HCT116 (cell line): ENCODE measurements at regions not wholly inside any gene's neighbourhood (a gene's known extent, or its start where the extent isn't known, plus 50 kb on each side); places are given as distances from the start of the nearest gene placed in this dataset.

ENCODE experiments used
- ATAC-seq: fragments of 200-7000 bp; cut with Tn5 transposase; 2 replicates; pipeline ENCODE4 v1.9.1; 2020; ENCODE audit warnings: mild to moderate bottlenecking, moderate library complexity
- BruUV-seq: library from RNA; stranded (reverse); fragments of 400-500 nt; replicated peaks from 2 replicates; lab custom pipeline; 2021; lab: Mats Ljungman, UMichigan
- CTCF ChIA-PET: fragments of 300-600 bp; sonication (Branson Sonifier 250); formaldehyde crosslinking; loops from one replicate; lab custom pipeline; 2021; ENCODE audit warnings: antibody characterized with exemption; lab: Charles Lee
- POLR2A ChIA-PET: fragments of 300-600, 350-600 bp; sonication (Branson Sonifier 250); formaldehyde crosslinking; loops from one replicate; lab custom pipeline; 2021; ENCODE audit warnings: antibody characterized with exemption; lab: Charles Lee
- RAD21 ChIA-PET, 2 experiments: fragments of 300-600 bp; sonication (Branson Sonifier 250); formaldehyde crosslinking; loops; one replicate each; lab custom pipeline; 2023; ENCODE audit warnings: low total read pairs in 2 of 2; ENCODE audit not compliant: uncharacterized antibody in 2 of 2, unreplicated experiment in 2 of 2, low non-redundant PET in 1 of 2; lab: Charles Lee
- DNase-seq: peaks from one replicate; pipeline ENCODE4 v3.0.0-alpha.2; 2010; ENCODE audit warnings: low read depth, low spot score
- H2AFZ ChIP-seq: fragments of 200-600 bp; shearing (Covaris generic), sonication (generic); 2 replicates; pipeline ENCODE4 v1.6.1; 2017; ENCODE audit warnings: low read depth, mixed run types, mixed read lengths, antibody characterized with exemption, low read length; ENCODE audit not compliant: poor library complexity, severe bottlenecking
- H3K27ac ChIP-seq: 2 replicates; pipeline ENCODE4 v1.5.1; 2012; ENCODE audit warnings: low read depth, low read length
- H3K27me3 ChIP-seq: fragments of 200-600 bp; sonication (generic); 2 replicates; pipeline ENCODE4 v1.6.1; 2016; ENCODE audit warnings: mixed run types, low read length, mixed read lengths; ENCODE audit not compliant: insufficient read depth
- H3K36me3 ChIP-seq, 2 experiments: fragments of 200-500 bp in 1 of 2; fragments of 200-600 bp in 1 of 2; sonication (Bioruptor generic) in 1 of 2; sonication (generic) in 1 of 2; 2 replicates each; pipeline versions ENCODE4 v1.5.1 to v1.6.1; 2014 to 2016; ENCODE audit warnings: low read length in 2 of 2, inconsistent platforms in 1 of 2, mixed read lengths in 1 of 2, mixed run types in 1 of 2; ENCODE audit not compliant: insufficient read depth in 2 of 2, control insufficient read depth in 1 of 2
- H3K4me1 ChIP-seq, 2 experiments: fragments of 200-600 bp in 1 of 2; sonication (generic) in 1 of 2; 2 replicates each; pipeline versions ENCODE4 v1.5.1 to v1.6.1; 2012 to 2017; ENCODE audit warnings: low read length in 2 of 2, inconsistent platforms in 1 of 2, mild to moderate bottlenecking in 1 of 2, mixed read lengths in 1 of 2, mixed run types in 1 of 2, moderate library complexity in 1 of 2; ENCODE audit not compliant: insufficient read depth in 2 of 2, control insufficient read depth in 1 of 2
- H3K4me2 ChIP-seq: fragments of 200-600 bp; sonication (generic); 2 replicates; pipeline ENCODE4 v1.6.1; 2017; ENCODE audit warnings: mixed run types, low read length, mixed read lengths
- H3K4me3 ChIP-seq, 2 experiments: fragments of 200-600 bp in 1 of 2; sonication (generic) in 1 of 2; replicated peaks in 1 of 2; 2 replicates each; pipeline ENCODE4 v1.5.1; 2011 to 2016; ENCODE audit warnings: low read length in 2 of 2, control low read depth in 1 of 2, low read depth in 1 of 2, mild to moderate bottlenecking in 1 of 2, mixed read lengths in 1 of 2, mixed run types in 1 of 2
- H3K79me2 ChIP-seq: fragments of 200-600 bp; sonication (generic); 2 replicates; pipeline ENCODE4 v1.6.1; 2017; ENCODE audit warnings: mild to moderate bottlenecking, mixed run types, low read length, moderate library complexity, mixed read lengths; ENCODE audit not compliant: insufficient read depth
- H3K9ac ChIP-seq: fragments of 200-600 bp; sonication (generic); 2 replicates; pipeline ENCODE4 v1.6.1; 2016; ENCODE audit warnings: low read length, mixed read lengths
- H3K9me2 ChIP-seq: fragments of 200-600 bp; sonication (generic), shearing (Covaris generic); 2 replicates; pipeline ENCODE4 v1.6.1; 2017; ENCODE audit warnings: mixed run types, mild to moderate bottlenecking, moderate library complexity; ENCODE audit not compliant: insufficient read depth
- H3K9me3 ChIP-seq, 2 experiments: fragments of 200-500 bp in 1 of 2; fragments of 200-600 bp in 1 of 2; sonication (Bioruptor generic) in 1 of 2; sonication (generic) in 1 of 2; 2 replicates each; pipeline ENCODE4 v1.6.1; 2014 to 2017; ENCODE audit warnings: low read length in 2 of 2, mixed read lengths in 2 of 2, inconsistent platforms in 1 of 2, low read depth in 1 of 2, mild to moderate bottlenecking in 1 of 2, mixed run types in 1 of 2, moderate library complexity in 1 of 2; ENCODE audit not compliant: control insufficient read depth in 1 of 2, insufficient read depth in 1 of 2
- H4K20me1 ChIP-seq: fragments of 200-600 bp; sonication (generic), shearing (Covaris generic); 2 replicates; pipeline ENCODE4 v1.6.1; 2017; ENCODE audit warnings: mixed run types, mild to moderate bottlenecking, moderate library complexity; ENCODE audit not compliant: insufficient read depth
- ATF3 ChIP-seq: IDR thresholded peaks from 2 replicates; pipeline ENCODE4 v1.6.1; 2012
- CBX3 ChIP-seq: IDR thresholded peaks from 2 replicates; pipeline ENCODE4 v1.6.1; 2012; ENCODE audit warnings: low read depth
- ELF1 ChIP-seq: IDR thresholded peaks from 2 replicates; pipeline ENCODE4 v1.6.1; 2012; ENCODE audit warnings: low read depth, borderline replicate concordance
- EZH2 ChIP-seq: fragments of 200-600 bp; sonication (generic); IDR thresholded peaks from 2 replicates; pipeline ENCODE4 v1.6.1; 2017; ENCODE audit warnings: antibody characterized with exemption, mixed run types
- FOSL1 ChIP-seq: IDR thresholded peaks from 2 replicates; pipeline ENCODE4 v1.6.1; 2012; ENCODE audit warnings: low read depth
- JUND ChIP-seq: IDR thresholded peaks from 2 replicates; pipeline ENCODE4 v1.6.1; 2012
- POLR2AphosphoS5 ChIP-seq: IDR thresholded peaks from 2 replicates; pipeline ENCODE4 v1.6.1; 2011; ENCODE audit warnings: mild to moderate bottlenecking, low read depth, low read length, moderate library complexity
- SIN3A ChIP-seq: IDR thresholded peaks from 2 replicates; pipeline ENCODE4 v1.6.1; 2012; ENCODE audit warnings: low read depth
- SP1 ChIP-seq: IDR thresholded peaks from 2 replicates; pipeline ENCODE4 v1.6.1; 2012; ENCODE audit warnings: low read depth
- YY1 ChIP-seq: IDR thresholded peaks from 2 replicates; pipeline ENCODE4 v1.6.1; 2011; ENCODE audit warnings: low read length, low read depth, moderate library complexity, mild to moderate bottlenecking; ENCODE audit not compliant: insufficient replicate concordance; ENCODE audit errors: extremely low read depth
- ZBTB33 ChIP-seq: IDR thresholded peaks from 2 replicates; pipeline ENCODE4 v1.6.1; 2011; ENCODE audit warnings: mild to moderate bottlenecking, low read length, moderate library complexity; ENCODE audit not compliant: insufficient replicate concordance; ENCODE audit errors: extremely low read depth
- intact Hi-C: fragments of 100-400 bp; cut with micrococcal nuclease; formaldehyde crosslinking; loops from 2 replicates; pipeline ENCODE4 v1.10.0; 2022
- TF ChIP-seq, protein P1 (sequence below): IDR thresholded peaks from 2 replicates; pipeline ENCODE4 v1.6.1; 2012; ENCODE audit warnings: low read depth
- TF ChIP-seq, protein P2 (sequence below), 3 experiments: fragments of 200-600 bp in 1 of 3; sonication (generic) in 1 of 3; IDR thresholded peaks in 2 of 3; conservative IDR thresholded peaks in 1 of 3; 2 replicates each; pipeline ENCODE4 v1.5.1; 2012 to 2017; ENCODE audit warnings: low read depth in 2 of 3, low read length in 2 of 3, antibody characterized with exemption in 1 of 3, borderline replicate concordance in 1 of 3, control low read depth in 1 of 3, mild to moderate bottlenecking in 1 of 3, mixed read lengths in 1 of 3, mixed run types in 1 of 3, moderate library complexity in 1 of 3; ENCODE audit not compliant: insufficient read depth in 1 of 3
- TF ChIP-seq, protein P3 (sequence below): IDR thresholded peaks from 2 replicates; pipeline ENCODE4 v1.6.1; 2012

DNA sequence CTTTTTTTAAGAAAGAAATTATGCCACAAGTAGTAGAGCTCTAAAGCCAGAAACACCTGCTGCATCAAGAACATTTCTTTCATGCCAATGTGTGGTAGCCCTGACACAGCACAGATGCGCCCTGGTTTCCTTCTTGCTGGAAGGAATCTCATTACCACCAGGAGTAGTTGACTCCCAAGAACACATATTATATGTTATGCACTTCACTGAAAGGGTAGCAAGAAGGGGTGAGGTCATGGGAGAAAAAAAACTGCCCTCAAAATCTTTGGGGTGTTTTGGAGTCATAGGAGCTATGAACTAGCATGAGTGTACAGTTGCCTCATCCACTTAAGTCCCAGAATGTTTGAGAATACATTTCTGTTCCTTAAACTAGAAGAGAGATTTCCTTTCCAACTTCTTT, 185.8 kb upstream of the C1QTNF7 start:
- Histone ChIP-seq H3K4me3 (no peak overlapping the region), H2AFZ (no peak overlapping the region), H3K36me3 (no peaks in the 10 kb centered on the region)
- no TSS peak for BruUV-seq
- TF ChIP-seq, protein P1, sequence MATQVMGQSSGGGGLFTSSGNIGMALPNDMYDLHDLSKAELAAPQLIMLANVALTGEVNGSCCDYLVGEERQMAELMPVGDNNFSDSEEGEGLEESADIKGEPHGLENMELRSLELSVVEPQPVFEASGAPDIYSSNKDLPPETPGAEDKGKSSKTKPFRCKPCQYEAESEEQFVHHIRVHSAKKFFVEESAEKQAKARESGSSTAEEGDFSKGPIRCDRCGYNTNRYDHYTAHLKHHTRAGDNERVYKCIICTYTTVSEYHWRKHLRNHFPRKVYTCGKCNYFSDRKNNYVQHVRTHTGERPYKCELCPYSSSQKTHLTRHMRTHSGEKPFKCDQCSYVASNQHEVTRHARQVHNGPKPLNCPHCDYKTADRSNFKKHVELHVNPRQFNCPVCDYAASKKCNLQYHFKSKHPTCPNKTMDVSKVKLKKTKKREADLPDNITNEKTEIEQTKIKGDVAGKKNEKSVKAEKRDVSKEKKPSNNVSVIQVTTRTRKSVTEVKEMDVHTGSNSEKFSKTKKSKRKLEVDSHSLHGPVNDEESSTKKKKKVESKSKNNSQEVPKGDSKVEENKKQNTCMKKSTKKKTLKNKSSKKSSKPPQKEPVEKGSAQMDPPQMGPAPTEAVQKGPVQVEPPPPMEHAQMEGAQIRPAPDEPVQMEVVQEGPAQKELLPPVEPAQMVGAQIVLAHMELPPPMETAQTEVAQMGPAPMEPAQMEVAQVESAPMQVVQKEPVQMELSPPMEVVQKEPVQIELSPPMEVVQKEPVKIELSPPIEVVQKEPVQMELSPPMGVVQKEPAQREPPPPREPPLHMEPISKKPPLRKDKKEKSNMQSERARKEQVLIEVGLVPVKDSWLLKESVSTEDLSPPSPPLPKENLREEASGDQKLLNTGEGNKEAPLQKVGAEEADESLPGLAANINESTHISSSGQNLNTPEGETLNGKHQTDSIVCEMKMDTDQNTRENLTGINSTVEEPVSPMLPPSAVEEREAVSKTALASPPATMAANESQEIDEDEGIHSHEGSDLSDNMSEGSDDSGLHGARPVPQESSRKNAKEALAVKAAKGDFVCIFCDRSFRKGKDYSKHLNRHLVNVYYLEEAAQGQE = no peak
- TF ChIP-seq POLR2AphosphoS5 (no peak), FOSL1 (no peak), ATF3 (no peak), EZH2 (no peak), JUND (no peak), ELF1 (no peak), CBX3 (no peak), SP1 (no peak), YY1 (no peak), SIN3A (no peak), ZBTB33 (no peak)
- TF ChIP-seq, protein P2, sequence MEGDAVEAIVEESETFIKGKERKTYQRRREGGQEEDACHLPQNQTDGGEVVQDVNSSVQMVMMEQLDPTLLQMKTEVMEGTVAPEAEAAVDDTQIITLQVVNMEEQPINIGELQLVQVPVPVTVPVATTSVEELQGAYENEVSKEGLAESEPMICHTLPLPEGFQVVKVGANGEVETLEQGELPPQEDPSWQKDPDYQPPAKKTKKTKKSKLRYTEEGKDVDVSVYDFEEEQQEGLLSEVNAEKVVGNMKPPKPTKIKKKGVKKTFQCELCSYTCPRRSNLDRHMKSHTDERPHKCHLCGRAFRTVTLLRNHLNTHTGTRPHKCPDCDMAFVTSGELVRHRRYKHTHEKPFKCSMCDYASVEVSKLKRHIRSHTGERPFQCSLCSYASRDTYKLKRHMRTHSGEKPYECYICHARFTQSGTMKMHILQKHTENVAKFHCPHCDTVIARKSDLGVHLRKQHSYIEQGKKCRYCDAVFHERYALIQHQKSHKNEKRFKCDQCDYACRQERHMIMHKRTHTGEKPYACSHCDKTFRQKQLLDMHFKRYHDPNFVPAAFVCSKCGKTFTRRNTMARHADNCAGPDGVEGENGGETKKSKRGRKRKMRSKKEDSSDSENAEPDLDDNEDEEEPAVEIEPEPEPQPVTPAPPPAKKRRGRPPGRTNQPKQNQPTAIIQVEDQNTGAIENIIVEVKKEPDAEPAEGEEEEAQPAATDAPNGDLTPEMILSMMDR (IDR thresholded peaks at IDR 0.05 in 2 of 3, conservative IDR thresholded peaks at IDR 0.05 in 1 of 3; ENCODE audit: borderline replicate concordance in 1 of 3, insufficient read depth in 1 of 3, low read depth in 2 of 3, low read length in 2 of 3) = no peak
- TF ChIP-seq, protein P3, sequence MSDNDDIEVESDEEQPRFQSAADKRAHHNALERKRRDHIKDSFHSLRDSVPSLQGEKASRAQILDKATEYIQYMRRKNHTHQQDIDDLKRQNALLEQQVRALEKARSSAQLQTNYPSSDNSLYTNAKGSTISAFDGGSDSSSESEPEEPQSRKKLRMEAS = no peak
- TF ChIP-seq, all 23 proteins: peak for 0
- Histone ChIP-seq H4K20me1 (no peaks in the 10 kb centered on the region), H3K4me2 (no peak overlapping the region), H3K27me3 (no peaks in the 10 kb centered on the region; the same call in 1 of the 2 replicates), H3K9me2 (no peaks in the 10 kb centered on the region), H3K4me1 (peaks cover 0 to 6% of the 10 kb centered on the region in 2 experiments; a peak in 1 of 4 replicates), H3K27ac (no peak overlapping the region), H3K9me3 (no peaks in the 10 kb centered on the region), H3K9ac (no peak overlapping the region), H3K79me2 (no peaks in the 10 kb centered on the region)
- POLR2A ChIA-PET = no interaction called here
- no peak for DNase-seq
- CTCF ChIA-PET = no interaction called here
- RAD21 ChIA-PET = no interaction called here
- no peak for ATAC-seq
- intact Hi-C loops = no loop called here
